Esophagus squamous epithelium (tissue), 5 donors: ENCODE measurements at regions not wholly inside any gene's neighbourhood (a gene's known extent, or its start where the extent isn't known, plus 50 kb on each side); places are given as distances from the start of the nearest gene placed in this dataset.

Experiments used
- DNase-seq: peaks from one replicate; lab custom pipeline; 2025; lab: John Stamatoyannopoulos, UW
- H3K27ac ChIP-seq, 4 donors: fragments of 200-600 bp; sonication (generic); one replicate each; pipeline ENCODE4 v1.5.1; 2016 to 2019; ENCODE audit warnings: mild to moderate bottlenecking in 1 of 4
- H3K27me3 ChIP-seq, 4 donors: fragments of 200-600 bp; sonication (generic); 1 replicate in 3 of 4; 2 replicates in 1 of 4; pipeline versions ENCODE4 v1.5.1 to v1.6.0; 2017 to 2021; ENCODE audit warnings: antibody characterized with exemption in 1 of 4
- H3K36me3 ChIP-seq, 3 donors: fragments of 200-600 bp; sonication (generic); one replicate each; pipeline ENCODE4 v1.5.1; 2016 to 2019
- H3K4me1 ChIP-seq, 3 donors: fragments of 200-600 bp; sonication (generic); one replicate each; pipeline ENCODE4 v1.5.1; 2017 to 2019
- H3K4me3 ChIP-seq, 4 donors: fragments of 200-600 bp; sonication (generic); 1 replicate in 3 of 4; 2 replicates in 1 of 4; pipeline ENCODE4 v1.5.1; 2016 to 2019; ENCODE audit warnings: mild to moderate bottlenecking in 2 of 4, moderate library complexity in 1 of 4
- H3K9me3 ChIP-seq, 3 donors: fragments of 200-600 bp; sonication (generic); one replicate each; pipeline ENCODE4 v1.5.1; 2016 to 2019
- POLR2A ChIP-seq, 4 donors: fragments of 450-650 bp; IDR thresholded peaks; one replicate each; pipeline ENCODE4 v1.6.1; 2017; ENCODE audit warnings: antibody characterized with exemption in 4 of 4, mild to moderate bottlenecking in 4 of 4, moderate library complexity in 3 of 4
- WGBS, 2 donors: methylation state at CpG; one replicate each; pipeline ENCODE4 v1.1.5; 2018; 5-methylcytosine and 5-hydroxymethylcytosine counted together
- intact Hi-C: fragments of 100-400 bp; cut with DNase I; formaldehyde crosslinking; loops from one replicate; pipeline ENCODE4 v1.15.0; 2022
- TF ChIP-seq, protein P1 (sequence below), 6 experiments: fragments of 450-650 bp in 4 of 6; fragments of 200-600 bp in 2 of 6; sonication (generic) in 2 of 6; IDR thresholded peaks; one replicate each; pipeline ENCODE4 v1.5.1; 2016 to 2019; ENCODE audit warnings: antibody characterized with exemption in 6 of 6, mild to moderate bottlenecking in 4 of 6, moderate library complexity in 4 of 6
- donor health status: DM: yes; HTN: yes; CAD: no.

DNA sequence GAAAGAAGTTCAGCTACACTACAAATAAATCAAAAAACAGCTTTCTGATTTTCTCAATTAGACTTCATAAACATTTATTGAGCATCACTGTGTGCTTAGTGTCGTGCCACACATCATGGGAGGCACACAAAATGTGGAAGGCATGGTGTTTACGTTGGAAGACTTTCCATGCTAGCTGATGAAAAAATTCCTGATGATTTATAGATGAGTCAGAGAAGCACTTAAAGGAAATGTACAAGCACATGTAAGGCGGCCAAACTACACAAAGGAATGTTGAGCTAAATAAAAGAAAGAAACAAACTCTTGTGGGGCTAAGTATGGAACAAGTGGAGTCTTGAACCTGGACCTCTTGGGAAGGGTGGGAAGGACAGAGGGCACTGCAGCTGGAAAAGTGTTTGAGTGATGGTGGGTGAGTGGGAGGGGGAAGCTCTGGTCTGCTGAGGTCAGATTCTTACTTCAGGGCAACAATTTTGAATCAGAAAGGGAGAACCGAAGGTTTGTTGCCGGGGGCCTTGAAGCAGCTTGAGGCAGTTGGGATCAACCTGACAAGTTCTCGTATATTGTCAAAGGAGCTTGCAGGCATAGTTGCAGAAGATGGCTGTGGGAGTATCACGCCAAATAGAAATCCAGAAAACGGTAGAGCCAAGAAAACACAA, 66.9 kb downstream of the FOXB1 start:
- Histone ChIP-seq H3K27me3 (peaks cover 0 to 7% (median 0%) of the 10 kb centered on the region in 4 donors), H3K36me3 (no peaks in the 10 kb centered on the region), H3K9me3 (no peaks in the 10 kb centered on the region), H3K4me3 (no peak overlapping the region), H3K27ac (no peak overlapping the region), H3K4me1 (peaks cover 0 to 3% (median 0%) of the 10 kb centered on the region in 3 donors)
- TF ChIP-seq, protein P1, sequence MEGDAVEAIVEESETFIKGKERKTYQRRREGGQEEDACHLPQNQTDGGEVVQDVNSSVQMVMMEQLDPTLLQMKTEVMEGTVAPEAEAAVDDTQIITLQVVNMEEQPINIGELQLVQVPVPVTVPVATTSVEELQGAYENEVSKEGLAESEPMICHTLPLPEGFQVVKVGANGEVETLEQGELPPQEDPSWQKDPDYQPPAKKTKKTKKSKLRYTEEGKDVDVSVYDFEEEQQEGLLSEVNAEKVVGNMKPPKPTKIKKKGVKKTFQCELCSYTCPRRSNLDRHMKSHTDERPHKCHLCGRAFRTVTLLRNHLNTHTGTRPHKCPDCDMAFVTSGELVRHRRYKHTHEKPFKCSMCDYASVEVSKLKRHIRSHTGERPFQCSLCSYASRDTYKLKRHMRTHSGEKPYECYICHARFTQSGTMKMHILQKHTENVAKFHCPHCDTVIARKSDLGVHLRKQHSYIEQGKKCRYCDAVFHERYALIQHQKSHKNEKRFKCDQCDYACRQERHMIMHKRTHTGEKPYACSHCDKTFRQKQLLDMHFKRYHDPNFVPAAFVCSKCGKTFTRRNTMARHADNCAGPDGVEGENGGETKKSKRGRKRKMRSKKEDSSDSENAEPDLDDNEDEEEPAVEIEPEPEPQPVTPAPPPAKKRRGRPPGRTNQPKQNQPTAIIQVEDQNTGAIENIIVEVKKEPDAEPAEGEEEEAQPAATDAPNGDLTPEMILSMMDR (IDR thresholded peaks at IDR 0.05), result no peak
- TF ChIP-seq POLR2A (IDR thresholded peaks at IDR 0.05), result no peak
- no peak for DNase-seq
- intact Hi-C loops, result no loop called here
- 33 to 46% methylated on average over 8 of the region's 8 CpGs for WGBS, 2 donors

DNA sequence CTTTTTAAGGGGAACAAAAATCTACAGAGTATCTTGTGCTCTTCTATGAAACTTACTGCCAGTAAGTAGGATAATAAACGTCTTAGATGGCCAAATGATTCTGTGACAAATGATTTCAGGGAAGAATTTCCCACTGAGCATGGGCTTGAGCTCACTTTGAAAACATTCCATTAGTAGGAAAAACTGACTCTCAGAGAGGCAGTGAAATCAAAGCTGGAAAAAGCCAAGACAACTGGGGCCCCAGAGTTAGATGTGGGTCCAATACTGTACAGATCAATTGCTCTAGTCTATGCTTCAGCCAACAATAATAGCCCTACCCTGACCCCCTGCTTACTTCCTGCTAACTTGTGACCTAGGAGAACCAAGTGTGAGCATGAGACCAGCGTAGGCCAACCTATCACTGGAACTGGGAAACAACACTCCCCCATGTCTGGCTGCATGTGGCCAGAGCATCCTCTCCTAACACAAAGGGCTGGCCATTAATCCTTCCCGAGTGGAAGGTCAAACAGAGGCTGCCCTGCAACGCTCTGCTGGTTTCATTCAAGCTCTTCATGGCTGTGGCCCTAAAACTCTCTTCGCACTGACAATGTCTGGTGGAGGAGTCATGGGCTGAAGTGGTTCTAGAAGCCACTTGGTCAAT, 68.8 kb downstream of the FOXB1 start:
- H3K9me3 ChIP-seq, result no peaks in the 10 kb centered on the region
- no peak for DNase-seq
- peaks cover 0 to 3% (median 0%) of the 10 kb centered on the region in 3 donors for H3K4me1 ChIP-seq
- intact Hi-C loops, result no loop called here
- no peak overlapping the region for H3K27ac ChIP-seq
- TF ChIP-seq POLR2A (IDR thresholded peaks at IDR 0.05), result no peak
- TF ChIP-seq, protein P1 (IDR thresholded peaks at IDR 0.05), result no peak
- no peak overlapping the region for H3K4me3 ChIP-seq
- no peaks in the 10 kb centered on the region for H3K36me3 ChIP-seq
- 57 to 95% methylated on average over 4 of the region's 5 CpGs for WGBS, 2 donors
- H3K27me3 ChIP-seq, result peaks cover 0 to 4% (median 0%) of the 10 kb centered on the region in 4 donors

- Histone ChIP-seq H3K9me3 (no peaks in the 10 kb centered on the region), H3K4me3 (no peak overlapping the region), H3K36me3 (no peaks in the 10 kb centered on the region), H3K27me3 (peaks cover 0 to 4% (median 0%) of the 10 kb centered on the region in 4 donors), H3K4me1 (peaks cover 0 to 3% (median 0%) of the 10 kb centered on the region in 3 donors), H3K27ac (no peak overlapping the region)
- WGBS, 2 donors, result 91 to 100% methylated on average over 3 of the region's 3 CpGs
- intact Hi-C loops, result no loop called here
- DNase-seq, result no peak
- TF ChIP-seq POLR2A (IDR thresholded peaks at IDR 0.05), result no peak
These were observed 69.3 kb downstream of the FOXB1 start for GRCh38 chr15:60073466-60073840.

- Histone ChIP-seq H3K4me1 (peaks cover 0 to 3% (median 0%) of the 10 kb centered on the region in 3 donors), H3K27ac (no peak overlapping the region), H3K4me3 (no peak overlapping the region), H3K9me3 (no peaks in the 10 kb centered on the region), H3K27me3 (peaks cover 0 to 4% (median 0%) of the 10 kb centered on the region in 4 donors), H3K36me3 (no peaks in the 10 kb centered on the region)
- TF ChIP-seq, protein P1 (IDR thresholded peaks at IDR 0.05), result no peak
- TF ChIP-seq POLR2A (IDR thresholded peaks at IDR 0.05), result no peak
- WGBS, 2 donors, result 51 to 68% methylated on average over 6 of the region's 6 CpGs
- intact Hi-C loops, result no loop called here
- no peak for DNase-seq
These were observed 70.2 kb downstream of the FOXB1 start for GRCh38 chr15:60074181-60074885.

GRCh38 chr15:60076045-60076444, 71.9 kb downstream of the FOXB1 start:
- WGBS, 2 donors, result 72 to 80% methylated on average over 5 of the region's 5 CpGs
- intact Hi-C loops, result no loop called here
- no peak for DNase-seq
- H3K4me3 ChIP-seq, result no peak overlapping the region
- peaks cover 0 to 2% (median 0%) of the 10 kb centered on the region in 3 donors for H3K4me1 ChIP-seq
- H3K36me3 ChIP-seq, result no peaks in the 10 kb centered on the region
- H3K27me3 ChIP-seq, result peaks cover 0 to 4% (median 0%) of the 10 kb centered on the region in 4 donors
- H3K9me3 ChIP-seq, result no peaks in the 10 kb centered on the region
- H3K27ac ChIP-seq, result no peak overlapping the region
- no peak for TF ChIP-seq POLR2A (IDR thresholded peaks at IDR 0.05)
- TF ChIP-seq, protein P1 (IDR thresholded peaks at IDR 0.05), result no peak
